HG02571 (cell line): ENCODE measurements at regions not wholly inside any gene's neighbourhood (a gene's known extent, or its start where the extent isn't known, plus 50 kb on each side); places are given as distances from the start of the nearest gene placed in this dataset.

Experiments used
- ATAC-seq: cut with Tn5 transposase; IDR thresholded peaks from one replicate; pipeline ENCODE4 v1.9.1; 2021; ENCODE audit warnings: mild to moderate bottlenecking, moderate library complexity; ENCODE audit not compliant: unreplicated experiment

GRCh38 chr13:63044589-63045313, 1629.1 kb upstream of the PCDH20 start:
- ATAC-seq, result no peak

GRCh38 chr13:63042686-63043085, 1627.0 kb upstream of the PCDH20 start:
- ATAC-seq, result no peak

- no peak for ATAC-seq
Observed at GRCh38 chr13:63041640-63042414, 1626.2 kb upstream of the PCDH20 start.

GRCh38 chr13:63026285-63026797, 1610.7 kb upstream of the PCDH20 start:
- ATAC-seq, result no peak

- ATAC-seq, result no peak
Observed at GRCh38 chr13:63025741-63026140, 1610.1 kb upstream of the PCDH20 start.

- no peak for ATAC-seq
Observed at GRCh38 chr13:63024458-63024857, 1608.8 kb upstream of the PCDH20 start.

GRCh38 chr13:63011996-63012395, 1596.3 kb upstream of the PCDH20 start:
- ATAC-seq, result no peak

- no peak for ATAC-seq
Observed at GRCh38 chr13:63010072-63010658, 1594.5 kb upstream of the PCDH20 start.

GRCh38 chr13:63005625-63006024, 1590.0 kb upstream of the PCDH20 start:
- ATAC-seq, result no peak

GRCh38 chr13:62997696-62998095, 1582.0 kb upstream of the PCDH20 start:
- ATAC-seq, result no peak

GRCh38 chr13:62997038-62997599, 1581.5 kb upstream of the PCDH20 start:
- no peak for ATAC-seq

- ATAC-seq, result no peak
Observed at GRCh38 chr13:62973804-62974203, 1558.2 kb upstream of the PCDH20 start.

GRCh38 chr13:62964522-62964921, 1548.9 kb upstream of the PCDH20 start:
- no peak for ATAC-seq

- no peak for ATAC-seq
Observed at GRCh38 chr13:62960723-62961122, 1545.1 kb upstream of the PCDH20 start.

- ATAC-seq, result no peak
Observed at GRCh38 chr13:62933809-62934208, 1518.2 kb upstream of the PCDH20 start.

GRCh38 chr13:62932256-62932883, 1516.7 kb upstream of the PCDH20 start:
- ATAC-seq, result no peak

- no peak for ATAC-seq
Observed at GRCh38 chr13:62931853-62932252, 1516.2 kb upstream of the PCDH20 start.

- ATAC-seq, result no peak
Observed at GRCh38 chr13:62924395-62924794, 1508.7 kb upstream of the PCDH20 start.

GRCh38 chr13:62920159-62920558, 1504.5 kb upstream of the PCDH20 start:
- ATAC-seq, result no peak

GRCh38 chr13:62919491-62919890, 1503.8 kb upstream of the PCDH20 start:
- ATAC-seq, result no peak

GRCh38 chr13:62910541-62911060, 1495.0 kb upstream of the PCDH20 start:
- ATAC-seq, result no peak
